HFFc6 (cell line): ENCODE measurements at regions not wholly inside any gene's neighbourhood (a gene's known extent, or its start where the extent isn't known, plus 50 kb on each side); places are given as distances from the start of the nearest gene placed in this dataset.

ENCODE experiments used
- DNase-seq: peaks from one replicate; pipeline ENCODE4 v3.0.0-alpha.2; 2018
- H3K27ac Mint-ChIP-seq: 2 replicates; pipeline ENCODE4 v1.8.0; 2020; ENCODE audit warnings: mild to moderate bottlenecking, mixed read lengths
- H3K27me3 Mint-ChIP-seq: 2 replicates; pipeline ENCODE4 v1.8.0; 2021; ENCODE audit warnings: mild to moderate bottlenecking, moderate library complexity, mixed read lengths; ENCODE audit not compliant: insufficient read depth
- H3K36me3 Mint-ChIP-seq: 2 replicates; pipeline ENCODE4 v1.8.0; 2021; ENCODE audit warnings: low read depth, mixed read lengths
- H3K4me1 Mint-ChIP-seq: 2 replicates; pipeline ENCODE4 v1.8.0; 2020; ENCODE audit warnings: low read depth, mixed read lengths
- H3K4me3 Mint-ChIP-seq: 2 replicates; pipeline ENCODE4 v1.8.0; 2020; ENCODE audit warnings: mild to moderate bottlenecking, moderate library complexity, mixed read lengths
- H3K9me3 Mint-ChIP-seq: 2 replicates; pipeline ENCODE4 v1.8.0; 2020; ENCODE audit warnings: mild to moderate bottlenecking, mixed read lengths
- TF ChIP-seq, protein P1 (sequence below): fragments of 200-600 bp; sonication (generic); IDR thresholded peaks from 2 replicates; pipeline ENCODE4 v1.5.0; 2021; ENCODE audit warnings: antibody characterized with exemption, mild to moderate bottlenecking

DNA sequence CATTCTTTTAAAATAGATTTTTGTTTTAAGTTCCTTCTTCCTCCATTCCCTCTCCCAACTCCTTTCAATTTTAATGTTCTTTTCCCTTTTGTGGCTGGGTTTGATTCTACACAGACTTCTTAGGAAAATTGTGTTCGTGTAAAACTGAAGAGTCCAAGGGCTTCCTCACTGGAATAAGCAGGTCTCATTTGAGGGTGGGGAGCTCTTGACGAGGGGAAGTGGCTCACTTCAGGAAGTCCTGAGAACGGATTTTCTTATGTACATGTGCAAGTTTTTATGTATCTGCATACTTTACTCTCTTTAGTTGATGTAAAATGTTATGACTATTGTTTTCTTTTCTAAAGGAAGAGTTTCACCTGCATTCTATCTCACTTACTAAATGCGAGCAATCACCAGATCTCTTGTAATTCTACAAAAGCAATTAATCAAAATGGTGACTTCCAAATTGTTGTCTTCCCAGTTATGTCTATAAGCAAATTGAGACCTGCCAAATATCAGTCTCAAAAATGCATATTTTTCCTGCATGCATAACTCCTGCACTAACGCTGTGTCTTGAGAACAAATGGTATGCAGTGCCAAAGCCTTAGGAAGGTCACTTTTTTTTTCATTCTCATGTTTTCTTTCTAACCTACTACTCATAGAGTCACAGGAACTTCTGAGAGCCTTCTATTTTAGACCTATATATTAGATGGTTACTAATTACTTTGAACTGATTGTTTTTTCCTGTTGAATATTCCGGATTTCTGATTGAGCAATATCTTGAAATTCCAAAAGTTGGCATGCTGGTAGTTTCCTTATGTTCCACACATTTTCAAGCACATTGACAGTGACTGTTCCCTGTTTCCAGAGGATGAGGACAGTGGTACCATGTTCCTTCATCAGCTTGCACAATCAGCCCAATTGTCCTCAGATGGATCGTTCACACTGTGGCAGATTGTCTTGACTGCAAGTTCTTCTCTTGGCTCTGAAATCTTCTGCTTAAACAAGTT lies 251.9 kb upstream of the PRDM1 start:
- no peak overlapping the region for H3K27ac Mint-ChIP-seq
- H3K27me3 Mint-ChIP-seq = no peaks in the 10 kb centered on the region
- TF ChIP-seq, protein P1, sequence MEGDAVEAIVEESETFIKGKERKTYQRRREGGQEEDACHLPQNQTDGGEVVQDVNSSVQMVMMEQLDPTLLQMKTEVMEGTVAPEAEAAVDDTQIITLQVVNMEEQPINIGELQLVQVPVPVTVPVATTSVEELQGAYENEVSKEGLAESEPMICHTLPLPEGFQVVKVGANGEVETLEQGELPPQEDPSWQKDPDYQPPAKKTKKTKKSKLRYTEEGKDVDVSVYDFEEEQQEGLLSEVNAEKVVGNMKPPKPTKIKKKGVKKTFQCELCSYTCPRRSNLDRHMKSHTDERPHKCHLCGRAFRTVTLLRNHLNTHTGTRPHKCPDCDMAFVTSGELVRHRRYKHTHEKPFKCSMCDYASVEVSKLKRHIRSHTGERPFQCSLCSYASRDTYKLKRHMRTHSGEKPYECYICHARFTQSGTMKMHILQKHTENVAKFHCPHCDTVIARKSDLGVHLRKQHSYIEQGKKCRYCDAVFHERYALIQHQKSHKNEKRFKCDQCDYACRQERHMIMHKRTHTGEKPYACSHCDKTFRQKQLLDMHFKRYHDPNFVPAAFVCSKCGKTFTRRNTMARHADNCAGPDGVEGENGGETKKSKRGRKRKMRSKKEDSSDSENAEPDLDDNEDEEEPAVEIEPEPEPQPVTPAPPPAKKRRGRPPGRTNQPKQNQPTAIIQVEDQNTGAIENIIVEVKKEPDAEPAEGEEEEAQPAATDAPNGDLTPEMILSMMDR = no peak
- no peak for DNase-seq
- peaks cover 11% of the 10 kb centered on the region for H3K4me1 Mint-ChIP-seq
- no peaks in the 10 kb centered on the region for H3K9me3 Mint-ChIP-seq
- H3K36me3 Mint-ChIP-seq = no peaks in the 10 kb centered on the region
- no peak overlapping the region for H3K4me3 Mint-ChIP-seq

DNA sequence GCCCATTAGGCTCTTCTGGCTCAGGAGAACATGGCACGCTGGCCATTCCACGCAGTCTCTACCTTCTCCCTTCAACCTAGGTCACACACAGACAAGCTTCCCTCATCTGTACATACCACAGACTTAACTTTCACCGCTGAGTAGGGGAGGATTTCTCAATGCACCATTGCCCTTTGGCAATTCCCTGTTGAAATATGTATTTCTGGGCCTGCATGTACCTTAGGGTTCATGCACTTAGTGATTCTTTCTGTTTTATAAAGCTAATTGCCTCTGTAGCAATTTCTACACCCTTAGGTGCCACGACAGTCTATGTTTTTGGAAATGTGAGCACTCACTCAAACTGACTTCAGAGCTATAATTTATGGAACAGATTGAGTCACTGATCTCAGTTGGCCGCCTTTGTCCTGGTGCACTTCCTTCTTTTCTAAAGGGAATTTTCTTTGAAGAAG lies 253.8 kb upstream of the PRDM1 start:
- Mint-ChIP-seq H3K4me1 (no peaks in the 10 kb centered on the region), H3K9me3 (no peaks in the 10 kb centered on the region), H3K27me3 (no peaks in the 10 kb centered on the region), H3K4me3 (no peak overlapping the region), H3K27ac (no peak overlapping the region), H3K36me3 (no peaks in the 10 kb centered on the region)
- no peak for DNase-seq
- TF ChIP-seq, protein P1 = no peak

DNA sequence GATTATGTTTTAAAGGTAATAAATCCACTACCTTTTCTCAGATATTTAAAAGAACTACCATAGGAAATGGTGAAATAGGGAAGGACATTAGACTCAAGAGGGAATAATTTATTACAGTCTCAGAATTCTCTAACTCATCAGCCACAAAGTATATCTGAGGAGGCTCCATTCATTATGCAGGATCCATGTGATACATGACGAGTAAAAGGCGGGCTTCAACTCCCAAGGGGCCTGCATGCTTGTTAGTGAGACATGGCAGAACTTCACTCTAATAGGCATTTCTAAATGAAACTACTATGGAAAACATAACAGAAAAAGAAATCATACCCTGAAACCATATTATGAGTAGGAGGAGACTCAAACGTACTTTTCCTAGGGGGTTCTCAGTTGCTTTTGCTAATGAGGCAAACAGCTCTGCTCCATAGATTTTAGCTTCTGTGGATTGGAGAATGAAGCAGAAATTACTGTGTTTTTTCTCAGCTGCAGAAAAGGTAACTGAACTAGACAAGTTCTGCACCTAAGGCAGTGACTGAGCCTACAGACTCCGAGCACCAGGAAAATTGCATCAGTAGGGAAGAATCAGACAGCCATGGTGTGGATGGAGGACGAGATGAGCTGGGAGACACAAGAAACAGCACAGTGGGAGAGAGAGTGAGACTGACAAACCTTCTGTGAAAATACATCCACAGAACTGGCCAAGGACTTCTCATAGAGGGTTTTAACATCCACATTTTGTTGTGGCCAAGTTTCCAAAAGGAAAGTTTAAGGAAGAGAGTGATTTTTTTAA lies 254.6 kb upstream of the PRDM1 start:
- peaks cover 4% of the 10 kb centered on the region; the same call in 1 of the 2 replicates for H3K9me3 Mint-ChIP-seq
- no peaks in the 10 kb centered on the region for H3K36me3 Mint-ChIP-seq
- DNase-seq = no peak
- no peak overlapping the region for H3K27ac Mint-ChIP-seq
- no peaks in the 10 kb centered on the region for H3K4me1 Mint-ChIP-seq
- no peaks in the 10 kb centered on the region for H3K27me3 Mint-ChIP-seq
- TF ChIP-seq, protein P1 = no peak
- H3K4me3 Mint-ChIP-seq = no peak overlapping the region

DNA sequence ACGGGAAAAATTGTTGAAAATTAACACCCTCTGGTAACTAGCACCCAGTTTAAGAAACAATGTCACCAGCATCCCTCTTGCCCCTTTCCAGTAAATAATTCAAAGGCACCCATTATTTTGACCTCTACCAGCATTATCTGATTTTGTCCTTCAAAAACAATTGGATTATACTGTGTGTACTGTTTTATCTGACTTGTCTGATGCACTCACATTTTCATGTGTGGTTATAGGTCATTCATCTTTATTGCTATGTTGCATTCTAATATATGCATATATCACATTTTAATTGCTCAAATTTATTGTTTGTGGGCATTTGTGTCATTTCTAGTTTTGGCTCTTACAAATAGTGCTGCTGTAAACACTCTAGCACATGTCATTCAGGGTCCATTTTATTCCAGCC lies 260.9 kb upstream of the PRDM1 start:
- H3K4me3 Mint-ChIP-seq = no peak overlapping the region
- peaks cover 12% of the 10 kb centered on the region; the same call in 1 of the 2 replicates for H3K36me3 Mint-ChIP-seq
- DNase-seq = no peak
- H3K27ac Mint-ChIP-seq = peak overlapping the region; percentile 30; the same call in 1 of the 2 replicates
- H3K4me1 Mint-ChIP-seq = peaks cover 13% of the 10 kb centered on the region
- H3K9me3 Mint-ChIP-seq = peaks cover 17% of the 10 kb centered on the region; the same call in 1 of the 2 replicates
- TF ChIP-seq, protein P1 = no peak
- H3K27me3 Mint-ChIP-seq = no peaks in the 10 kb centered on the region

DNA sequence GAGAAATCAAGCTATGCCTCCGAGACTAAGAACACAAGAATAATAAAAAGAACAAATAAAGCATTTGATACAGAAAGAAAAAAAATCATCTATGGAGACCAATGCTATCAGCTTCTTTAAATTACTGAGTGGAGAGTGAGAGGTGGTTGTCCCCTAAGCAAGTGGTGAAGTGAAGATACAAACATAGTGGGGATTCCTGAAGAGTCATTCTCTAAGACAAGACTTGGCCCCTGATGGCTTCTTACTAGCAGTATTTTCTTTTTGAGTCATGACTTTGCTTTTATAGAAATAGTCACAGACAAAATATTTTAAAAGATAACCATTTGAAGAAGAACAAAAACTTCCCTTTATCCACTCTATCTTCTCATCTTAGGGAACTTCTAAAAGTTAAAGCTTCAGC lies 261.4 kb upstream of the PRDM1 start:
- TF ChIP-seq, protein P1 = no peak
- peak; percentile 65 for DNase-seq
- peaks cover 17% of the 10 kb centered on the region; the same call in 1 of the 2 replicates for H3K9me3 Mint-ChIP-seq
- H3K4me1 Mint-ChIP-seq = peaks cover 13% of the 10 kb centered on the region
- no peaks in the 10 kb centered on the region for H3K27me3 Mint-ChIP-seq
- peak overlapping the region; percentile 30 for H3K27ac Mint-ChIP-seq
- peaks cover 12% of the 10 kb centered on the region; the same call in 1 of the 2 replicates for H3K36me3 Mint-ChIP-seq
- no peak overlapping the region for H3K4me3 Mint-ChIP-seq
